Inflammatory macrophage treated with lipopolysaccharide for 1 hour (primary cell): ENCODE measurements at regions not wholly inside any gene's neighbourhood (a gene's known extent, or its start where the extent isn't known, plus 50 kb on each side); places are given as distances from the start of the nearest gene placed in this dataset.

Experiments
- DNase-seq, 2 donors: peaks; one replicate each; pipeline ENCODE4 v3.0.0-alpha.2; 2020 to 2022

- no peak for DNase-seq
Observed at GRCh38 chr1:90778486-90778885, 61.4 kb upstream of the BARHL2 start.

DNA sequence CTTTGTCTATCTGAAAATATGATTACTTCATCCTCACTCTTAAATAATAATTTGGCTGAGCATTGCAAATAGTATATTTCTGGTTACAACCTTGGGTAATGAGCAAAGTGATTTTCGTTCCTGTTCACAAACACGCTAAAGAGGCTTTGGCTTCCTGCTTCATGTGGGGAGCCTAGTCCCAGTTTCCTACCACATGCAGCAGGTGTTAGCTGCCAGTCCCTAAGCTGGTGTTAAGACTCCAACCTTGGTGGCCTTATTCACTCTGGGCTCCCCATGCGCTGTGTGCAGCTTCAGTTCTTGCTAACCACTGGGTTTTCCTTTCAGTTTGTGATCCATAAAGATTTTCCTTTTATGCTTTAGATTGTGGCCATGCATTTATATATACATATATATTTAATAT, 56.7 kb upstream of the BARHL2 start:
- no peak for DNase-seq

- no peak for DNase-seq
Observed at GRCh38 chr1:90768826-90769225, 51.7 kb upstream of the BARHL2 start.

DNA sequence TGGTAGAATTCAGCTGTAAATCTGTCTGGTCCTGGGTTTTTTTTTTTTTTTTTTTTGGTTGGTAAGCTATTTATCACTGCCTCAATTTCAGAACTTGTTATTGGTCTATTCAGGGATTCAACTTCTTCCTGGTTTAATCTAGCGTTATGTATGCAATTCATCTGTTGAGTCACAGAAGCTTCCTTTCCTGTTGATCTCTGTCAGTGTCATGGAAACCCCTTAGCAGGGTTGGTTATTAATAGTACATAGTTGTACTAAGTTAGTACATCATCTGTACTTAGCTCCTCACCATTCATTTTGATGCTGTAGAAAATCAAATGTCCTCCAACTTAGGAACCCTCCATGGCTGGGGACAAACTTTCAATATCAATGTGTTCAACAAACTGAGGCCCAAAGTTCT, 51.0 kb upstream of the BARHL2 start:
- no peak for DNase-seq
